ENCODE measurements at regions not wholly inside any gene's neighbourhood (a gene's known extent, or its start where the extent isn't known, plus 50 kb on each side); places are given as distances from the start of the nearest gene placed in this dataset.

DNA sequence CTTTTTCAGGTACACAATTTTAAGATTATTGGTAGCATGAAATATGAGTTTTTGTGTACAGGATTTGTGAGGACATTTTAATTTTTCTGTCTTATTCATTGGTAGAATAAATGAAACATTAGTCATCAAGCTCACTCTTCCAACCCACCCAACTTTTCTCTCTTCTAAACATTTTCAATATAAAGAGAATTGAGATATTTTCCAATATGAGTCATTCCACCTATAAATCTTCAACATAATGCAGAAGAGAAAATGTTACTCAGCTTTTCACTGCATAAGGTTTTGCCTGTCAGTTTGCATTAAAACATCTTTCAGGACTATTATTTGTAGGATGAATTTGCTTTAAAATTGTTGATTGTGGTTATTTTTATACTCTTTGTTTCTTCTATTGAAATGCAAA is 330.7 kb downstream of the PCDH20 start:
- H3K27me3 ChIP-seq = no peaks in the 10 kb centered on the region
- H3K36me3 ChIP-seq = no peaks in the 10 kb centered on the region
- ATAC-seq = no peak
- no peak overlapping the region for H3K4me3 ChIP-seq
- no peak overlapping the region for H3K27ac ChIP-seq
- no peak for TF ChIP-seq POLR2AphosphoS5 (IDR thresholded peaks at IDR 0.05)
- TF ChIP-seq EP300 (IDR thresholded peaks at IDR 0.05) = no peak
- no peak for TF ChIP-seq POLR2A (IDR thresholded peaks at IDR 0.05)
- TF ChIP-seq, protein P1, sequence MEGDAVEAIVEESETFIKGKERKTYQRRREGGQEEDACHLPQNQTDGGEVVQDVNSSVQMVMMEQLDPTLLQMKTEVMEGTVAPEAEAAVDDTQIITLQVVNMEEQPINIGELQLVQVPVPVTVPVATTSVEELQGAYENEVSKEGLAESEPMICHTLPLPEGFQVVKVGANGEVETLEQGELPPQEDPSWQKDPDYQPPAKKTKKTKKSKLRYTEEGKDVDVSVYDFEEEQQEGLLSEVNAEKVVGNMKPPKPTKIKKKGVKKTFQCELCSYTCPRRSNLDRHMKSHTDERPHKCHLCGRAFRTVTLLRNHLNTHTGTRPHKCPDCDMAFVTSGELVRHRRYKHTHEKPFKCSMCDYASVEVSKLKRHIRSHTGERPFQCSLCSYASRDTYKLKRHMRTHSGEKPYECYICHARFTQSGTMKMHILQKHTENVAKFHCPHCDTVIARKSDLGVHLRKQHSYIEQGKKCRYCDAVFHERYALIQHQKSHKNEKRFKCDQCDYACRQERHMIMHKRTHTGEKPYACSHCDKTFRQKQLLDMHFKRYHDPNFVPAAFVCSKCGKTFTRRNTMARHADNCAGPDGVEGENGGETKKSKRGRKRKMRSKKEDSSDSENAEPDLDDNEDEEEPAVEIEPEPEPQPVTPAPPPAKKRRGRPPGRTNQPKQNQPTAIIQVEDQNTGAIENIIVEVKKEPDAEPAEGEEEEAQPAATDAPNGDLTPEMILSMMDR (IDR thresholded peaks at IDR 0.05) = no peak
- H3K4me1 ChIP-seq = no peaks in the 10 kb centered on the region
- no peaks in the 10 kb centered on the region for H3K9me3 ChIP-seq

DNA sequence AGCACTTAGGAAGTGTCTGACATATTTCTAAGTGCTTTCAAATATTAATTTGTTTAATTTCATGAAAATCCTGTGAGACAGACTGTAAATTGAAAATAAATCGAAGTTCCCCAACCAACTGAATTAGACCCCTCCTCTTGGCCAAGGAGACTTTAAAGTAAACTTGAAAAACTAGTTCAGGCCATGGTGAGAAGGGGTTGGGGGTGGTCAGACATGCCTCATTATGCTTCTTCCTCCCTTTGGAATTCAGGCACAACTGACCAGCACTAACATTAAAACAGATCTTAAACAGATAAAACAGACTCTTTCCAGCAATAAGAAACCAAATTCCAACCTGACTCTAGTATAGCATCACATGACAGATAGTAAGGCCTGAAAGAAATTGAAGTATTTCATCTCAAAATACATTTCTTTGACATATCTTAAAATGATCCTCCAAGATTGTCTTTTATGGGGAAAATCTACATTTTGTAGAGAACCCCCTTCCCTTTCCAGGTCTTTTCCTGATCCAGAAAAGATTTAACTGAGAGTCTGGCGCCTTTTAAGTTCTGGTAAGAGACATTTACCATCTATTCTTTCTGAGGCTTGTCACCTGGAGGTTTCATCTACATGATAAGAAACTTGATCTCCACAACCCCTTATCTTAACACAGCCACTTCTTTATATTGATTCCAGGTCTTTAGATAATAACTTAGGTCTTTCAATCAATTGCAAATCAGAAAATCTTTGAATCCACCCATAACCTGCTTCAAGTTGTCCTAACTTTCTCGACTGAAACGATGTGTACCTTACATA is 336.5 kb downstream of the PCDH20 start:
- ATAC-seq = no peak
- 88 to 98% methylated on average over 4 of the region's 4 CpGs for WGBS, 2 donors (ENCODE audit: low coverage in 1 of 2)
- no peak for TF ChIP-seq POLR2AphosphoS5 (IDR thresholded peaks at IDR 0.05)
- TF ChIP-seq POLR2A (IDR thresholded peaks at IDR 0.05) = no peak
- TF ChIP-seq EP300 (IDR thresholded peaks at IDR 0.05) = no peak
- TF ChIP-seq, protein P1 (IDR thresholded peaks at IDR 0.05) = no peak

DNA sequence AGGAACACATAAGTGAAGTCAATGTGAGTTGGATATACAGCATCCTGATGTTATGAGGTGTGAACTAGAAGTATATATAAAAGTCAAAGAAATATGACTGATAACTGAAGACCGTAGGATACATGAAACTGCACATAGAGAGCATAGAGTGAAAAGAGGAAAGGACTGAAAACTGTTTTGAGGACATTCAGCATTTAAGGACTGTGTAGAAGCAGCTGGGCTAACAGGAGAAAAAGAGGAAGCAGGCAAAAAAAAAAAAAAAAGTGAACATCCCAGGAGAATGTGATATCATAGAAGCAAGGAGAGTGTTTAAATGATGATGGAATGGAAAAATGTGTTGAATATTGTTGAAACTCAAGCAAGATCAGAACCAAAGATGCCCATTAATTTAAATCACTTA is 363.5 kb downstream of the PCDH20 start:
- no peak for ATAC-seq
- H3K27me3 ChIP-seq = no peaks in the 10 kb centered on the region
- H3K27ac ChIP-seq = no peak overlapping the region
- no peak for TF ChIP-seq EP300 (IDR thresholded peaks at IDR 0.05)
- TF ChIP-seq, protein P1 (IDR thresholded peaks at IDR 0.05) = no peak
- TF ChIP-seq POLR2AphosphoS5 (IDR thresholded peaks at IDR 0.05) = no peak
- no peak for TF ChIP-seq POLR2A (IDR thresholded peaks at IDR 0.05)
- H3K4me1 ChIP-seq = no peaks in the 10 kb centered on the region
- no peaks in the 10 kb centered on the region for H3K36me3 ChIP-seq
- H3K4me3 ChIP-seq = no peak overlapping the region
- WGBS, 2 donors (ENCODE audit: low coverage in 1 of 2) = 86% methylated on average over 1 of the region's 1 CpG
- H3K9me3 ChIP-seq = no peaks in the 10 kb centered on the region

More for the DNA sequence above, 336.5 kb downstream of the PCDH20 start:
- Histone ChIP-seq H3K4me1 (no peaks in the 10 kb centered on the region), H3K27ac (no peak overlapping the region), H3K27me3 (no peaks in the 10 kb centered on the region), H3K9me3 (no peaks in the 10 kb centered on the region), H3K4me3 (no peak overlapping the region), H3K36me3 (no peaks in the 10 kb centered on the region)

DNA sequence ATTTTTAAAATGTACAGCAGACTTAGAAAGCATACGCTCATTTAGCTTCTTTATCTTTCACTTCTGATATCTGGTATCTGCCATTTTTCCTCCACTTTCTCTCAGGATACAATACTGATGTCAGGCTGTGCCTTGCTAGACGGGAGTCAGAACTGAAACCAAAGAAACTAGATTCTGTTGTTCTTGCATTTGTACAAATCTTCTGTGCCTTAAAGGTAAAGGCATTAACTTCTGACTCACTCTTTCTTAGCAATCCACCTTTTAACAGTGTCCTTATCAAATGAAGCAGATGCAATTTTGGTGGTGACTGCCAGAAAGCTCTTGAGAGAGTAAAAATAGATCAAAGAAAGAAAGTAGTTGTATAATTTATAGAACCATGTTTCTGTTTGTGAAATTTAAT is 370.4 kb downstream of the PCDH20 start:
- H3K36me3 ChIP-seq = no peaks in the 10 kb centered on the region
- no peak overlapping the region for H3K4me3 ChIP-seq
- no peaks in the 10 kb centered on the region for H3K27me3 ChIP-seq
- H3K27ac ChIP-seq = no peak overlapping the region
- TF ChIP-seq EP300 (IDR thresholded peaks at IDR 0.05) (no peak), POLR2A (IDR thresholded peaks at IDR 0.05) (no peak), POLR2AphosphoS5 (IDR thresholded peaks at IDR 0.05) (no peak)
- TF ChIP-seq, protein P1 (IDR thresholded peaks at IDR 0.05) = no peak
- no peaks in the 10 kb centered on the region for H3K9me3 ChIP-seq
- H3K4me1 ChIP-seq = no peaks in the 10 kb centered on the region
- no peak for ATAC-seq
- 20 to 38% methylated on average over 2 of the region's 2 CpGs for WGBS, 2 donors (ENCODE audit: low coverage in 1 of 2)

DNA sequence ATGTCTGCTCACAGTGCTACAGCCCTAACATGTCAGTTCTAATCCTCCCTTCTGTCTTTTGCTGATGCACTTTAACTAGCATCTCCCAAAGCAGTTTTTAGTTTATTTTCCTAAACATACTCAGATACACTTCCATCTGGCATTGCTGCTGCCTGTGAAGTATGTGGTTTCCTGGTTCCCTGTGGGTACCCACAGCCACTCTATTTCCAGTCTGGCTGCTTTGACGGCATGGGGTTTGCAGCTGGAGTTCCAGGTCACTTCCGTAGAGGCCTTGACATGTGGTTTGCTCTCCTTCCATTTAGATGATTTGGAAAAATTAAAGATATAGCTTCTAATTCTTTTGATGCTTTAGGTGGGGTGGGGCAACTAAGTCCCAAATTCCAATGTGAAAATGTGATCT is 375.5 kb downstream of the PCDH20 start:
- Histone ChIP-seq H3K9me3 (no peaks in the 10 kb centered on the region), H3K27me3 (no peaks in the 10 kb centered on the region), H3K4me1 (no peaks in the 10 kb centered on the region), H3K27ac (no peak overlapping the region), H3K36me3 (no peaks in the 10 kb centered on the region), H3K4me3 (no peak overlapping the region)
- WGBS, 2 donors (ENCODE audit: low coverage in 1 of 2) = 69 to 90% methylated on average over 2 of the region's 2 CpGs
- TF ChIP-seq EP300 (IDR thresholded peaks at IDR 0.05) = no peak
- TF ChIP-seq, protein P1 (IDR thresholded peaks at IDR 0.05) = no peak
- no peak for TF ChIP-seq POLR2AphosphoS5 (IDR thresholded peaks at IDR 0.05)
- TF ChIP-seq POLR2A (IDR thresholded peaks at IDR 0.05) = no peak
- no peak for ATAC-seq

Data from gastroesophageal sphincter (tissue), 4 donors.